Dedifferentiated amniotic fluid mesenchymal stem cell (primary cell): ENCODE measurements at regions not wholly inside any gene's neighbourhood (a gene's known extent, or its start where the extent isn't known, plus 50 kb on each side); places are given as distances from the start of the nearest gene placed in this dataset.
"Not testable (repeated sequence)": the region's sequence is repeated elsewhere in the genome, so short reads cannot be mapped to it uniquely, and the experiment has no call there.

Experiments
- DNase-seq: peaks from one replicate; pipeline ENCODE4 v3.0.0-alpha.2; 2016; ENCODE audit errors: extremely low spot score

GRCh38 chr3:175957427-175957826, 1098.3 kb downstream of the NAALADL2 start:
- DNase-seq = no peak

GRCh38 chr3:175956964-175957363, 1097.8 kb downstream of the NAALADL2 start:
- no peak for DNase-seq

GRCh38 chr3:175951047-175951694, 1092.0 kb downstream of the NAALADL2 start:
- DNase-seq = no peak

- no peak for DNase-seq
Measured at GRCh38 chr3:175948041-175948440, 1088.9 kb downstream of the NAALADL2 start.

- no peak for DNase-seq
Measured at GRCh38 chr3:175941352-175941751, 1082.2 kb downstream of the NAALADL2 start.

GRCh38 chr3:175940881-175941280, 1081.7 kb downstream of the NAALADL2 start:
- no peak for DNase-seq

- DNase-seq = no peak
Measured at GRCh38 chr3:175940243-175940642, 1081.1 kb downstream of the NAALADL2 start.

GRCh38 chr3:175937367-175937766, 1078.2 kb downstream of the NAALADL2 start:
- not testable (repeated sequence) for DNase-seq

GRCh38 chr3:175932586-175932985, 1073.5 kb downstream of the NAALADL2 start:
- no peak for DNase-seq

GRCh38 chr3:175919133-175919532, 1060.0 kb downstream of the NAALADL2 start:
- DNase-seq = no peak

- no peak for DNase-seq
Measured at GRCh38 chr3:175916191-175916934, 1057.2 kb downstream of the NAALADL2 start.

GRCh38 chr3:175914785-175915184, 1055.7 kb downstream of the NAALADL2 start:
- no peak for DNase-seq

GRCh38 chr3:175913286-175913685, 1054.2 kb downstream of the NAALADL2 start:
- no peak for DNase-seq

- DNase-seq = no peak
Measured at GRCh38 chr3:175911937-175912336, 1052.8 kb downstream of the NAALADL2 start.

GRCh38 chr3:175902226-175902625, 1043.1 kb downstream of the NAALADL2 start:
- DNase-seq = no peak

GRCh38 chr3:175898194-175898593, 1039.1 kb downstream of the NAALADL2 start:
- DNase-seq = no peak

- no peak for DNase-seq
Measured at GRCh38 chr3:175896655-175897054, 1037.5 kb downstream of the NAALADL2 start.

GRCh38 chr3:175895731-175896130, 1036.6 kb downstream of the NAALADL2 start:
- no peak for DNase-seq

GRCh38 chr3:175893566-175893965, 1034.4 kb downstream of the NAALADL2 start:
- DNase-seq = no peak

GRCh38 chr3:175890066-175890465, 1030.9 kb downstream of the NAALADL2 start:
- no peak for DNase-seq

GRCh38 chr3:175885231-175885766, 1026.2 kb downstream of the NAALADL2 start:
- no peak for DNase-seq

- no peak for DNase-seq
Measured at GRCh38 chr3:175879417-175879816, 1020.3 kb downstream of the NAALADL2 start.

GRCh38 chr3:175869404-175869803, 1010.3 kb downstream of the NAALADL2 start:
- no peak for DNase-seq
